Vagina (tissue), 2 donors: ENCODE measurements at regions not wholly inside any gene's neighbourhood (a gene's known extent, or its start where the extent isn't known, plus 50 kb on each side); places are given as distances from the start of the nearest gene placed in this dataset.

Experiments
- DNase-seq, 2 donors: peaks; one replicate each; pipeline ENCODE4 v3.0.0-alpha.2; 2017; ENCODE audit errors: extremely low spot score in 2 of 2
- H3K27ac ChIP-seq: fragments of 200-600 bp; sonication (generic); one replicate; pipeline ENCODE4 v1.5.1; 2019
- H3K27me3 ChIP-seq: fragments of 200-600 bp; sonication (generic); one replicate; pipeline ENCODE4 v1.5.1; 2019
- H3K36me3 ChIP-seq, 2 donors: fragments of 200-600 bp; sonication (generic); one replicate each; pipeline ENCODE4 v1.5.1; 2017 to 2019
- H3K4me1 ChIP-seq: fragments of 200-600 bp; sonication (generic); one replicate; pipeline ENCODE4 v1.5.1; 2019
- H3K4me3 ChIP-seq, 2 donors: fragments of 200-600 bp; sonication (generic); 1 replicate in 1 of 2; 2 replicates in 1 of 2; pipeline ENCODE4 v1.5.1; 2016 to 2019
- H3K9me3 ChIP-seq: fragments of 200-600 bp; sonication (generic); one replicate; pipeline ENCODE4 v1.5.1; 2019
- POLR2A ChIP-seq, 2 donors: fragments of 450-650 bp; IDR thresholded peaks; one replicate each; pipeline ENCODE4 v1.6.1; 2017; ENCODE audit warnings: antibody characterized with exemption in 2 of 2, mild to moderate bottlenecking in 2 of 2, moderate library complexity in 2 of 2
- POLR2AphosphoS5 ChIP-seq, 2 donors: sonication (generic); formaldehyde crosslinking; IDR thresholded peaks; one replicate each; pipeline ENCODE4 v1.9.0; 2017; ENCODE audit warnings: antibody characterized with exemption in 2 of 2, mild to moderate bottlenecking in 2 of 2, low read depth in 1 of 2; ENCODE audit not compliant: insufficient read depth in 1 of 2
- intact Hi-C: fragments of 100-400 bp; cut with DNase I; formaldehyde crosslinking; loops from one replicate; pipeline ENCODE4 v1.15.1; 2023
- TF ChIP-seq, protein P1 (sequence below), 3 experiments: fragments of 450-650 bp in 2 of 3; fragments of 200-600 bp in 1 of 3; sonication (generic) in 1 of 3; IDR thresholded peaks; one replicate each; pipeline ENCODE4 v1.5.1; 2017 to 2019; ENCODE audit warnings: antibody characterized with exemption in 3 of 3, mild to moderate bottlenecking in 2 of 3, moderate library complexity in 2 of 3

DNA sequence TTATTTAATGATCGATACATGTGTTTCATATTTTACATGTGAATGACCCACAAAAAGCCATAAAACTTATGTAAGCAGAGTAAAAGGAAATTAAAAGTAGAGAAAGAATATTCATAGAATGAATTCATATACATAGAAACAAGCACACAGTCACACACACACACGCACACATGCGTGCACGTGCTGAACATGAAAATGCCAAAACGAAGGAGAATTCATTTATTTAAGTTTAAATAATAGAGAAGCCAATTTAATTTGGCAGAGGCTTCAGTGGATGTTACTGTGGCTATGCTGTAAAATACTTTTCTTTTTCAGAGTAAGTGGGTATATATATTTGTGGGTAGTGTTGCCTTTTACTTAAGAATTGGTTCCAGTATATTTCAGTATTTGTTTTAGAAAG, 145.0 kb upstream of the C21orf91 start:
- Histone ChIP-seq H3K27me3 (no peaks in the 10 kb centered on the region), H3K36me3 (no peaks in the 10 kb centered on the region), H3K9me3 (no peaks in the 10 kb centered on the region), H3K4me3 (no peak overlapping the region), H3K4me1 (no peaks in the 10 kb centered on the region), H3K27ac (no peak overlapping the region)
- intact Hi-C loops, result no loop called here
- no peak for DNase-seq
- TF ChIP-seq POLR2A (IDR thresholded peaks at IDR 0.05), result no peak
- TF ChIP-seq, protein P1, sequence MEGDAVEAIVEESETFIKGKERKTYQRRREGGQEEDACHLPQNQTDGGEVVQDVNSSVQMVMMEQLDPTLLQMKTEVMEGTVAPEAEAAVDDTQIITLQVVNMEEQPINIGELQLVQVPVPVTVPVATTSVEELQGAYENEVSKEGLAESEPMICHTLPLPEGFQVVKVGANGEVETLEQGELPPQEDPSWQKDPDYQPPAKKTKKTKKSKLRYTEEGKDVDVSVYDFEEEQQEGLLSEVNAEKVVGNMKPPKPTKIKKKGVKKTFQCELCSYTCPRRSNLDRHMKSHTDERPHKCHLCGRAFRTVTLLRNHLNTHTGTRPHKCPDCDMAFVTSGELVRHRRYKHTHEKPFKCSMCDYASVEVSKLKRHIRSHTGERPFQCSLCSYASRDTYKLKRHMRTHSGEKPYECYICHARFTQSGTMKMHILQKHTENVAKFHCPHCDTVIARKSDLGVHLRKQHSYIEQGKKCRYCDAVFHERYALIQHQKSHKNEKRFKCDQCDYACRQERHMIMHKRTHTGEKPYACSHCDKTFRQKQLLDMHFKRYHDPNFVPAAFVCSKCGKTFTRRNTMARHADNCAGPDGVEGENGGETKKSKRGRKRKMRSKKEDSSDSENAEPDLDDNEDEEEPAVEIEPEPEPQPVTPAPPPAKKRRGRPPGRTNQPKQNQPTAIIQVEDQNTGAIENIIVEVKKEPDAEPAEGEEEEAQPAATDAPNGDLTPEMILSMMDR (IDR thresholded peaks at IDR 0.05), result no peak
- no peak for TF ChIP-seq POLR2AphosphoS5 (IDR thresholded peaks at IDR 0.05; ENCODE audit: insufficient read depth in 1 of 2, low read depth in 1 of 2)

DNA sequence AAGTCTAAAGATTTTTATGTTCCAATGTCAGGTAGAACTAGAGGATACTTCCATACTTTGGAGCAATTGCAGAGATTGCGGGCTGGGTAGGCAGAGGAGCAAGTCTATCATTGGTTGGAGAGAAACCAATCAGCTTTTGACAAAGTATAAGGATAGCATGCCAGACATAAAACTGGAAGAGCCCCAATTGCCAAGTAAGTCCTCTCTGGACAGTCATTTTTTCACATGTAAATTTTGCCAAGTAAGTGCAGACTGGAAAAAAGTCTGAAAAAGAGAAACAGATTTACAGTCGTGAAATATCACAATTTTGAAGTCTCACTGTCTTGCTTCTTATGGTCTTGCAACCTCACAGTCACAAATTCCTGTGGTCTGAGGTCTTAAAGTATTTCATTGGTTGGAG, 131.4 kb upstream of the C21orf91 start:
- Histone ChIP-seq H3K27me3 (no peaks in the 10 kb centered on the region), H3K9me3 (no peaks in the 10 kb centered on the region), H3K27ac (no peak overlapping the region), H3K4me3 (no peak overlapping the region), H3K36me3 (no peaks in the 10 kb centered on the region), H3K4me1 (no peaks in the 10 kb centered on the region)
- no peak for DNase-seq
- TF ChIP-seq, protein P1 (IDR thresholded peaks at IDR 0.05), result no peak
- TF ChIP-seq POLR2A (IDR thresholded peaks at IDR 0.05), result no peak
- no peak for TF ChIP-seq POLR2AphosphoS5 (IDR thresholded peaks at IDR 0.05; ENCODE audit: insufficient read depth in 1 of 2, low read depth in 1 of 2)
- intact Hi-C loops, result no loop called here

DNA sequence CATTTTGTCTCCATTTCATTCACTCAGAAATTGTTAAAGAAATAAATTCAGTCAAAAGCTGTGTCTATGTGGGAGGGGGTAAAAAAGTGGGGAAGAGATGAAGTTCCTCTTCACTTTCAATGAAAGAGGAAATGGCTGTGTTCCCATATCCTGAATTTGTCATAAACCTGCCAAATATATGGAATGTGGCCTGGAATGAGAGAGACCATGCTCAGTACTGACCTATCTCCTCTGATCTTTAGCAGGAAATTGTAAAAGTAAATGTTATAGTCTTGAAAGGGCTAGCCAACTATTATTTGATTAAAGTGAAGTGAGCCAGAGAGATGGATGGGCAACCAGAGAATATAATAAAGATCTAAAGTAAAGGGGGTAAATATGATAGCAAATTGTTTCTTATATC, 130.3 kb upstream of the C21orf91 start:
- H3K36me3 ChIP-seq, result no peaks in the 10 kb centered on the region
- H3K27me3 ChIP-seq, result no peaks in the 10 kb centered on the region
- no peaks in the 10 kb centered on the region for H3K9me3 ChIP-seq
- TF ChIP-seq POLR2A (IDR thresholded peaks at IDR 0.05) (no peak), POLR2AphosphoS5 (IDR thresholded peaks at IDR 0.05; ENCODE audit: insufficient read depth in 1 of 2, low read depth in 1 of 2) (no peak)
- TF ChIP-seq, protein P1 (IDR thresholded peaks at IDR 0.05), result no peak
- no peak for DNase-seq
- no peak overlapping the region for H3K27ac ChIP-seq
- H3K4me3 ChIP-seq, result no peak overlapping the region
- intact Hi-C loops, result no loop called here
- no peaks in the 10 kb centered on the region for H3K4me1 ChIP-seq

DNA sequence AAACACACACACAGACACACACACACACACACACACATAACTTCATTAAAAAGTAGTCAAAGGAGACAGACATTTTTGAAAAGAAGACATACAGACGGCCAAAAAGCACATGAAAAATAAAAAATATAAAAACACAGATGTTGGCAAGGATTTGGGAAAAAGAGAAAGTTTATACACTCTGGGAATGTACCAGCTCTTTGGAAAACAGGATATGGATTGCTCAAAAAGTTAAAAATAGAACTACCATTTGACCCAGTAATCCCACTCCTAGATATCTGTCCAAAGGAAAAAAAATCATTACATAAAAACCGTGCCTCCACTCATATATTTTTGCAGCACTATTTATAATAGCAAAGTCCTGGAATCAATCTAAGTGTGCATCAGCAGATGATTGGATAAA, 128.4 kb upstream of the C21orf91 start:
- Histone ChIP-seq H3K27ac (no peak overlapping the region), H3K4me1 (no peaks in the 10 kb centered on the region), H3K36me3 (no peaks in the 10 kb centered on the region), H3K9me3 (no peaks in the 10 kb centered on the region), H3K27me3 (no peaks in the 10 kb centered on the region), H3K4me3 (no peak overlapping the region)
- DNase-seq, result no peak
- TF ChIP-seq, protein P1 (IDR thresholded peaks at IDR 0.05), result no peak
- TF ChIP-seq POLR2AphosphoS5 (IDR thresholded peaks at IDR 0.05; ENCODE audit: insufficient read depth in 1 of 2, low read depth in 1 of 2), result no peak
- TF ChIP-seq POLR2A (IDR thresholded peaks at IDR 0.05), result no peak
- intact Hi-C loops, result no loop called here

DNA sequence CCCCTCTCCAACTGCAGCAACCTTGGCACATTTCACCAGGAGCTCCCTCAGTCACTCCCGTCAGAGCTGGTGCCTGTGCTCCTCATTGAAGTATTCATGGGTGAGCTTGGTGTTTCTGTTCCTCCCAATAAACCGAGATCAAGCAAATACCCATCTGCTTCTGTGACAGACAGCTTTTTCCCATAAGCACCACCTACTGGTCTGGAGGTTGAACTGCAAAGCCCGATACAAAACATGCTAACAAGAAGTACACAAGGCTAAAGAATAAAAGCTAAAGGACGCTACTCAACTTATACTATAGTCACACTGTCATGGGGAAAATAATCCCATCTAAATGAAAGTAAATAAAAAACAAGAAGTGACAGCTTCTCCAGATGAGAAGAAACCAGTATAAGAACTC, 111.9 kb upstream of the C21orf91 start:
- TF ChIP-seq, protein P1 (IDR thresholded peaks at IDR 0.05), result no peak
- no peak for TF ChIP-seq POLR2A (IDR thresholded peaks at IDR 0.05)
- no peak for TF ChIP-seq POLR2AphosphoS5 (IDR thresholded peaks at IDR 0.05; ENCODE audit: insufficient read depth in 1 of 2, low read depth in 1 of 2)
- H3K4me1 ChIP-seq, result no peaks in the 10 kb centered on the region
- no peaks in the 10 kb centered on the region for H3K36me3 ChIP-seq
- no peak overlapping the region for H3K4me3 ChIP-seq
- H3K27ac ChIP-seq, result no peak overlapping the region
- intact Hi-C loops, result no loop called here
- DNase-seq, result no peak
- H3K9me3 ChIP-seq, result no peaks in the 10 kb centered on the region
- no peaks in the 10 kb centered on the region for H3K27me3 ChIP-seq
